ENCODE measurements at regions not wholly inside any gene's neighbourhood (a gene's known extent, or its start where the extent isn't known, plus 50 kb on each side); places are given as distances from the start of the nearest gene placed in this dataset.

DNA sequence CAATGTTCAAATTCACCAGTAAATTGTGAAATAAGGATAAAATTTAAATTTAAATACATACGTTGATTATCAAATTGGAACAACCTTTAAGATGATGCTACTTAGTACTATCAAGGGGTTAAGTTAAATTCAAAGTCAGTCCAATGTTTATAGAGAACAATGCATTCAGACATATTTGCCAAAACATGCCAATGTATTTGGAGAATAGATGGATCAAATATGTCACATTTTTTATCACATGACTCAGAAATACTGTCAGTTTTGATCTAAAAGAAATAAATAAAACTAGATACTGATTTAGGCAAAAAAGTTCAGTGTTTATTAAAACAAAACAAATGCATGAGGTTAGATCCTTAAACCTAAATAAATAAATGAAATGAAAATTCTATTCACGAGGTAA is 281.2 kb downstream of the SLITRK5 start:
- H3K9me3 ChIP-seq (ENCODE audit: control insufficient read depth, insufficient read depth, low read length): 0 out of 2 replicates have a peak, but pooled peaks cover 3% of the 10 kb centered on the region
- no peaks in the 10 kb centered on the region for H4K20me1 ChIP-seq (ENCODE audit: insufficient read depth, low read length)
- ATAC-seq (ENCODE audit: low read depth) (no peak), DNase-seq (no peak)
- no peak overlapping the region for H3K4me2 ChIP-seq (ENCODE audit: low read depth, low read length)
- no peaks in the 10 kb centered on the region for H3K9me1 ChIP-seq (ENCODE audit: insufficient read depth, low read length)
- H3K27me3 ChIP-seq (ENCODE audit: control insufficient read depth, insufficient read depth, low read length): no peaks in the 10 kb centered on the region
- no peak overlapping the region for H3K4me3 ChIP-seq (ENCODE audit: insufficient read depth, low read depth, low read length)
- H2BK120ac ChIP-seq (ENCODE audit: low read depth, low read length): no peak overlapping the region
- dilution Hi-C loops (cut with HindIII; ENCODE audit: low sequenced_read_pairs, unreplicated experiment) (no loop called here), intact Hi-C loops (cut with micrococcal nuclease) (no loop called here), in situ Hi-C loops (cut with MboI; ENCODE audit: low sequenced_read_pairs) (no loop called here)
- H4K91ac ChIP-seq (ENCODE audit: insufficient read depth, low read depth, low read length): no peak overlapping the region
- no peak overlapping the region for H2BK20ac ChIP-seq (ENCODE audit: low read depth, low read length)
- no peak overlapping the region for H4K8ac ChIP-seq (ENCODE audit: low read depth in 2 of 2, low read length in 2 of 2)
- H3K79me1 ChIP-seq (ENCODE audit: low read depth in 1 of 2, low read length in 2 of 2): no peaks in the 10 kb centered on the region
- H3K23ac ChIP-seq (ENCODE audit: low read depth, low read length): no peak overlapping the region
- no CpG with 5 or more reads among the region's 2 CpGs for WGBS, 2 experiments (ENCODE audit: extremely low coverage in 2 of 2, insufficient read length in 1 of 2)
- no peak overlapping the region for H4K5ac ChIP-seq (ENCODE audit: low read depth, low read length)
- no peak overlapping the region for H2AFZ ChIP-seq (replicated peaks; ENCODE audit: low read length, poor library complexity)
- H3K36me3 ChIP-seq (ENCODE audit: control insufficient read depth, insufficient read depth, low read length): no peaks in the 10 kb centered on the region
- no peak overlapping the region for H2AK5ac ChIP-seq (ENCODE audit: low read depth, low read length)
- H3K4me1 ChIP-seq (ENCODE audit: control insufficient read depth, insufficient read depth, low read length): no peaks in the 10 kb centered on the region
- TF ChIP-seq, protein P1, sequence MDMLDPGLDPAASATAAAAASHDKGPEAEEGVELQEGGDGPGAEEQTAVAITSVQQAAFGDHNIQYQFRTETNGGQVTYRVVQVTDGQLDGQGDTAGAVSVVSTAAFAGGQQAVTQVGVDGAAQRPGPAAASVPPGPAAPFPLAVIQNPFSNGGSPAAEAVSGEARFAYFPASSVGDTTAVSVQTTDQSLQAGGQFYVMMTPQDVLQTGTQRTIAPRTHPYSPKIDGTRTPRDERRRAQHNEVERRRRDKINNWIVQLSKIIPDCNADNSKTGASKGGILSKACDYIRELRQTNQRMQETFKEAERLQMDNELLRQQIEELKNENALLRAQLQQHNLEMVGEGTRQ (IDR thresholded peaks at IDR 0.05; ENCODE audit: low read depth, low read length): no peak
- TF ChIP-seq MAFK (IDR thresholded peaks at IDR 0.05; ENCODE audit: low read depth, low read length) (no peak), MAZ (IDR thresholded peaks at IDR 0.05; ENCODE audit: borderline replicate concordance, low read depth, low read length) (no peak), RFX5 (IDR thresholded peaks at IDR 0.05; ENCODE audit: low read depth, low read length) (no peak), MXI1 (IDR thresholded peaks at IDR 0.05; ENCODE audit: borderline replicate concordance, low read depth, low read length) (no peak), FOS (IDR thresholded peaks at IDR 0.05; ENCODE audit: low read depth, low read length) (no peak)
- no peak overlapping the region for H3K18ac ChIP-seq (ENCODE audit: low read depth, low read length)
- no peak overlapping the region for H3K9ac ChIP-seq (ENCODE audit: low read depth, low read length)
- H2BK5ac ChIP-seq (ENCODE audit: low read depth, low read length, poor library complexity, severe bottlenecking): no peak overlapping the region
- no TSS peak for BruUV-seq (replicated peaks)
- H3K4ac ChIP-seq (ENCODE audit: low read depth, low read length): no peak overlapping the region
- no peak overlapping the region for H2BK15ac ChIP-seq (ENCODE audit: low read depth, low read length)
- ChIA-PET CTCF (no interaction called here), POLR2A (ENCODE audit: unreplicated experiment) (no interaction called here)
- no peak overlapping the region for H3K27ac ChIP-seq (ENCODE audit: insufficient read depth, low read length)
- no peak overlapping the region for H3K14ac ChIP-seq (replicated peaks; ENCODE audit: low read depth, low read length)
- no peak overlapping the region for H3K56ac ChIP-seq (ENCODE audit: extremely low read depth, insufficient read depth, low read length)
- no peak overlapping the region for H2AK9ac ChIP-seq (replicated peaks; ENCODE audit: low read depth, low read length, poor library complexity)

All from IMR-90 (cell line).